Hepatic stellate cell (primary cell): ENCODE measurements at regions not wholly inside any gene's neighbourhood (a gene's known extent, or its start where the extent isn't known, plus 50 kb on each side); places are given as distances from the start of the nearest gene placed in this dataset.
A peak's percentile ranks its signal among the peaks of the same experiment; 100 is the strongest.
"Not testable (repeated sequence)": the region's sequence is repeated elsewhere in the genome, so short reads cannot be mapped to it uniquely, and the experiment has no call there.

Experiments
- DNase-seq: peaks from one replicate; pipeline ENCODE4 v3.0.0; 2011; ENCODE audit warnings: low spot score

- no peak for DNase-seq
Measured at GRCh38 chr18:37844209-37844970, 278.8 kb upstream of the CELF4 start.

- no peak for DNase-seq
Measured at GRCh38 chr18:37838083-37838482, 272.5 kb upstream of the CELF4 start.

GRCh38 chr18:37836071-37836970, 270.7 kb upstream of the CELF4 start:
- DNase-seq: no peak

- DNase-seq: not testable (repeated sequence)
Measured at GRCh38 chr18:37832010-37832695, 266.6 kb upstream of the CELF4 start.

- DNase-seq: no peak
Measured at GRCh38 chr18:37812961-37813360, 247.4 kb upstream of the CELF4 start.

GRCh38 chr18:37805773-37806404, 240.3 kb upstream of the CELF4 start:
- no peak for DNase-seq

- DNase-seq: no peak
Measured at GRCh38 chr18:37796823-37797349, 231.3 kb upstream of the CELF4 start.

DNA sequence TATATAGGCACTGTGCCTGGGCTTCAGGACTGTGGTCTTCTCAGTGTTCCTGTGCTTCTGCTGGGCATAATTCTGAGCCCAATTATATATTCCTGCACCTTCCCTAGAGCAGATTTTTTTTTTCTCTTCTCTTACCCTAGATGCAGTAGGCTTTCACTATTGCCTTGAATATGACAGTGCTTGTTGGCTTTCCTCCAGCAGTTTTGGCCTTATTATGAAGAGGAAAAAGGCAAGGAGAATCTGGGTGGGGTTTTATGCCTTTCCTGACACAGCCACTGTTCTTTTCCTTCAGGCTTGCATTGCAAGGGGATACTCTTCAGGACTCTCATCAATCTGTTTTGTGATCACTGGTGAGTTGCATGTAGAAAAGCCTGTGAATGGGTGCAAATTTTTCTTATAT, 221.9 kb upstream of the CELF4 start:
- DNase-seq: no peak

DNA sequence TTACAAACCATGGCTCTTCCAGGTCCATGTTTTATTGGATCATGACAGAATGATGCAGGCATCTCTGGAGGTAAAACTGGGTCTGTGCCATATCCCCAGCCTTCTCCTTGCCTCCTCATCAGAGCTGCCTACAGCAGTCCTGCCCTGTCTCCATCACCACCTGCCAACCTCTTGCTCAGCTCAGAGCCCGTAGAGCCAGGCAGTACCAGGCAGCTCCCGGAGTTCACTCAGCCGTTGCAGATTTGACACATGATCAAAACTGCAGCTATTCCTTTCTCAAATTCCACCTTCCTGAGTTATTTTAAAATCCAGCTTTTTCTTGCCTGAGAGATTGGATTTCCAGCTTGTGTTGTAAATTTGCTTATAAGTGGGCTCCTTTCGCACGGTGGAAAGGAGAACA, 218.2 kb upstream of the CELF4 start:
- no peak for DNase-seq

DNA sequence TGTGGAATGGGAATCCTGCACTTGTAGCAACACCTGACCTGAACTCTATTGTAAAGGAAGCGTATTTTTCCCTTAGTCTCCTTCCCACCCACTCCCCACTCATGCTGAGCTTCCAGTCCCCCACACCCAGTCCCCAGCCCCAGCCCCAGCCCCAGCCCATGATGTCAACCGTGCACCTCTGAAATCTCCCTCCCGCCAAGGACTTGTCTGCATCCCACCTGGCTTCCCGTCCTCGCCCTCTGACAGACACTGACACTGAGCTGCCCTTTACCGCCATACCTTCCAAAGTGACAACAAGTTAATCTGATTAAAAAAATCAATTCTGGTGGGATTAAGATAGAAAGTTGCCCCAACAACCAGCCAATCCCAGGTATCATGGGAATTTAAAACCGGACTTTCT, 213.6 kb upstream of the CELF4 start:
- DNase-seq: no peak

DNA sequence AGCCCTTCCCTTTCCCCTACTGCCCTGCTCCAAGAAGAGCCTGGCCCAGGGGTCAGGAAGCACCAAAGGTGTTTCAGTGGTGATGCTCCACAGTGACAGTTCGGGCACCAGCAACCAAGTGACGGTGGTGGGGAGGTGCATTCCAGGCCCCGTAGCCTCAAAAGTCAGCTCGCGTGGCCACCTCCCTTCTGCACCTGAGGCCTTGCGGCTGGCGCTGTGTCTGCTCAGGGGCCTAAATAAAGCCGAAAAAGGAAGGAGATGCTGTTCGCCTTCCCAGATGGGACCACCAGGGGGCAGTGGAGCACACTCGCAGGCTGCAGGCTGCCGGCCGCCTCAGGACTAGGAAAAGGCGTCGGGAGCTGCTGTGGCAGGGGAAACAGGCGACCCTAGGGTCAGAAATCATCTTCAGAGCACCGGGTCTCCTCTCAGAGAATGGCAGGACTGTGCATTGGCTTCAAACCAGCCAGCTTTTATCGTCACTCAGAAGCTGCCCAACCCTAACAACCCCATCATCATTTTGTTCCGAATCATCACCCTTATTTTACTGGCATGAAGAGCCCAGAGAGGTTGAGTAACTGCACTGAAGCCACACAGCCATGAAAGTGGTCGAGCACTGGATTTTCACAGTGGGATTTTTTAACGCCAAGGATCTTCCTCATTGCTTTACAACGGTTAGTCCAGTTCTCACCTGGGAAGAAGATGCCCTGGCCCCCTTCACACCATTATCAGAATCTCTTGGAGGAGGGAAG, 213.0 kb upstream of the CELF4 start:
- DNase-seq: peak; percentile 3

DNA sequence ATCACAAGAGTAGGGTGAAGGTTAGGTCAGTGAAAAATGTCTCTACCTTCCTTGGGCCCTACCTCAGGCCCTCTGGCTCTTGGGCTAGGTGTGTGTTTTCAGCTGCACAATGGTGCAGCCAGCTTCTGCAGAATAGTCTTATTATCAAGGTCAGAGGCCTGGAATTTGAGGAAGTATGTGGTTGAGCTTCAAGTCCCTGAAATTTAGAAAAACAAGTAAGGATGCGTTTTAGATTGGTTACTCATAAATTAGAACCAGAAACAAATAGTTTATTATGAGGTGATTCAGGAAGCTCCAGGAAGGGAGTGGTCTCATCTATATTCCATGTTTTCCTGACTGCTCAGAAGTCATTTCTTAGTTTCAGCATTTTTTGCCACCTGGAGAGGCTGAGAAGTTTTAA, 204.2 kb upstream of the CELF4 start:
- no peak for DNase-seq

DNA sequence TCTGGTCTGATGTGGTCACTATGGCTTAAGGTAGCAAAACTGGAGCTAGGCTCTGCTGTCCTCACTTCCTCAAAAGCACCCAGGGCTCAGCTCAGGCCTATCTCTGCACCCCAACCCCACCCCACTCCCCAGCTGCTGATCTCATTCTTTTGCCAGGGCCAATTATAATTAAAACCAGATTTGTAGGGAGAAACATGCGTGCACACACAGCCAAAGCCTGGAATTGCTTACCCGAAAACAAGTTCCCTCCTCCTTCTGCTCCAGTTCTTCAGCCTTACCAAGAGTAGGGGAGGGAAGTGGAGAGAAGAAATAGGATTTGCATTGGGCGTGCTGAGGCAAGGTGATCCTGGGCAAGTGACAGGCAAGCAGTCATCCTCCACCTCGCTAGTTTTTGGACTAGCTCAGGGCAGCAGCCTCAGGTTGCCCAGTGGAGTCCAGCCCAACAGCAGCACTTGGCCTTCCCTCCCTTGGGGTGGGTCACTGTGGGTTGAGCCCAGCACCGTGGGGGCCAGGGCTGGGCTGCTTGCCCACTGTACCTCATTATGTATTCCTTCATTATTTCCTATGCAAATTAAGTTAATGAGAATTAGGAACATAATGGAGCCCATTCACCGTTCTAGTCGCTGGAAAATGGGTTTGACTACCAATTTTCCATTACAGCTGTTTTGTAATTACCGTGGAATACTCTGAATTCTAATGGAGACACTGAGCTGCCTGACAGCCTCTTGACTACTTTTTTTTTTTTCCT, 199.1 kb upstream of the CELF4 start:
- DNase-seq: no peak

DNA sequence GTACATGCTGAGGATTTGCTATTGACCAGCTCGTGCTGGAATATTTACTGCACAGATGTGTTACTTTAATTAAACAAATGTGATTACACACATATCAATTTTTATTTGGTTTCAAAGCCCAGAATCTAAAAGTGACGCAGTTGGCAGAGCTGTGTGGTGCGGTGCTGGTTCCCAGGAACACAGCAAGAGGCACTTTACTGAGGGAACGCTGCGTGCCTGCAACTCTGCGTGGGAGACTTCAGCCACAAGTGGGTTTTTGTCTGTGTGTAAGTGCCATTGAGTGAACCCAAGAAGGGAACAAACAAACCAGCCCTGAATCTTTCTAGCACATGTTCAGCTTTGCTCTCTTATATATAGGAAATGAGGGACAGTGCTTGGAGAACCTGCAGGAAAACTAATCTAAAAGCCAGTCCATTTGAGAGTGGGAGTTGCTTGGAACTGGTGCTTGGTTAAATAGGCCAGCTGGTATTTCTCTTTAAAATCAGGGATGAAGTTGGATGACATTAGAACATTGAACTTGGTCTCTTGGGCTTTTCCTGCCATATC, 196.6 kb upstream of the CELF4 start:
- no peak for DNase-seq

GRCh38 chr18:37754141-37754540, 188.5 kb upstream of the CELF4 start:
- DNase-seq: no peak

- DNase-seq: no peak
Measured at GRCh38 chr18:37742436-37742835, 176.8 kb upstream of the CELF4 start.

DNA sequence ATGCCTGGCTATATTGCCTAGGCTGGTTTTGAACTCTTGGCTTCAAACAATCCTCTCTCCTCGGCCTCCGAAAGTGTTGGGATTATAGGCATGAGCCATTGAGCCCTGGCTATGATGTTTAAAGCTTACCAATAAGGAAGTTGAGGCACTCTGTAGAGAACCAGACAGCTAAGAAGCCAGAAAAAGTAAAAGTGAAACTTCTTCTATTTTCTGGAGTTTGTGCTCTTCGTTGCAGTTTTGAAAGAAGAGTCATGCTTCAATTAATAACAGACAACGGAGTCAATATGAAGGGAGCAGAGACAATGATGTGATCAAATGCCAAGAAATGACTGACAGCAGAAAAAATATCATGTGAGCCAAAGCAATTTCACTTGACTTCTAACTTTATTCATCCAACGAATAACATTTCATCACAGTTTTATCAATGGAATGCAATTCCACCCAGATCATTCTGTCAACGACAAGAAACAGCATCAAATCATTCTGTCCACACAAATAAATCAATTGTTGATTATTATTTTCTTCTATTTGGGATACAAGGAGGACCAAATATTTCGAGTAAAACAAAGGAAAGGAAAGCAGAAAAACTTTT, 175.5 kb upstream of the CELF4 start:
- DNase-seq: no peak

DNA sequence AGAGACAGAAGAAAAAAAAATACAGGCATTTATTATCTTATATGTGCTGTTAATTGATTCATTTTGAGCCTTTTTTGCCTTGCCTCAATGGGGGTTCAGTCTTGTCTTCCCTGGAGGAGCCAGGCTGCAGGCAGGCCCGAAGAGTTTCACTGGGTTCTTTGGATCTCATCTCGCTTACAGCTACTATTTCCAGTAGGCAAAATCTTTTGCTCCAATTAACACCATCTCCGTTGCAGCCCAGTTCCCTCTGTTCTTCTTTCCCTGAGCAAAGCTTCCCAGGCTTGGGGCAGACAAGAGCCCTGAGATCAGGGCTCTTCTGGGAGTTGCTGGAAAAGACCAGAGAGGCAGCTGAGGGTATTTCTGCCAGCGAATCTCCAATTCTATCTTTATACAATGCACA, 168.8 kb upstream of the CELF4 start:
- DNase-seq: no peak

GRCh38 chr18:37729716-37730115, 164.1 kb upstream of the CELF4 start:
- no peak for DNase-seq

DNA sequence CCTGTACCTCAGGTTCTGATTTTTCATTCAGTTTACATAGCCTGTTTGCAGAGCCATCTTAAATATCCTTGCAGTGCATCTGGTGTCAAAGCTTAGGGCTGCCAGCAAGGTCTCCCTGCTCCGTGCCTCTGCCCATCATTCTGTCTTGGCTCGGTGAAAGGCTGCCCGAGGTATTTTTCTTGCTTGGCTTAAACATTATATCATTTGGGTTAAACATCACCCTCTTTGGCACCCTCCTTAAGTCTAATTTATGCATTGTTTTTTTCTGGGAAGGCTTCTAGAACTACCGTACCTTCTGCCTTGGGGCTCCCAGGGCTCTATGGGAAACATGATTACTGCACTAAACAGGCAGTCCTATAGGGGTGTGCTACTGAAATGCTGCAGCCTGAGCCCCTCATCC, 158.6 kb upstream of the CELF4 start:
- DNase-seq: no peak
